Peyer's patch (tissue), 4 donors: ENCODE measurements at regions not wholly inside any gene's neighbourhood (a gene's known extent, or its start where the extent isn't known, plus 50 kb on each side); places are given as distances from the start of the nearest gene placed in this dataset.

Source experiments
- CTCF ChIP-seq, 6 experiments: fragments of 450-650 bp in 4 of 6; fragments of 200-600 bp in 2 of 6; sonication (generic) in 1 of 6; IDR thresholded peaks; one replicate each; pipeline ENCODE4 v1.5.1; 2017 to 2019; ENCODE audit warnings: antibody characterized with exemption in 6 of 6, mild to moderate bottlenecking in 3 of 6, moderate library complexity in 1 of 6
- POLR2A ChIP-seq, 2 donors: fragments of 450-650 bp; IDR thresholded peaks; one replicate each; pipeline ENCODE4 v1.5.1; 2017; ENCODE audit warnings: antibody characterized with exemption in 2 of 2, mild to moderate bottlenecking in 2 of 2, moderate library complexity in 2 of 2

- TF ChIP-seq CTCF (IDR thresholded peaks at IDR 0.05): no peak
- TF ChIP-seq POLR2A (IDR thresholded peaks at IDR 0.05): no peak
Measured at GRCh38 chr4:187491959-187492358, 503.6 kb upstream of the ZFP42 start.
